Peyer's patch (tissue), 4 donors: ENCODE measurements at regions not wholly inside any gene's neighbourhood (a gene's known extent, or its start where the extent isn't known, plus 50 kb on each side); places are given as distances from the start of the nearest gene placed in this dataset.
"Not testable (repeated sequence)": the region's sequence is repeated elsewhere in the genome, so short reads cannot be mapped to it uniquely, and the experiment has no call there.

Experiments used
- DNase-seq, 3 donors: peaks; one replicate each; pipeline ENCODE4 v3.0.0-alpha.2; 2017 to 2019
- H3K27ac ChIP-seq, 4 donors: fragments of 200-600 bp; sonication (generic); one replicate each; pipeline ENCODE4 v1.5.1; 2016 to 2019
- H3K27me3 ChIP-seq, 2 donors: fragments of 200-600 bp; sonication (generic); one replicate each; pipeline ENCODE4 v1.5.1; 2019
- H3K36me3 ChIP-seq, 3 donors: fragments of 200-600 bp; sonication (generic); one replicate each; pipeline ENCODE4 v1.5.1; 2016 to 2019
- H3K4me1 ChIP-seq, 4 donors: fragments of 200-600 bp; sonication (generic); one replicate each; pipeline ENCODE4 v1.5.1; 2016 to 2019
- H3K4me3 ChIP-seq, 4 donors: fragments of 200-600 bp; sonication (generic); 1 replicate in 3 of 4; 2 replicates in 1 of 4; pipeline ENCODE4 v1.5.1; 2016 to 2019; ENCODE audit warnings: mild to moderate bottlenecking in 1 of 4
- H3K9me3 ChIP-seq, 4 donors: fragments of 200-600 bp; sonication (generic); one replicate each; pipeline ENCODE4 v1.5.1; 2016 to 2019; ENCODE audit warnings: mild to moderate bottlenecking in 1 of 4
- CTCF ChIP-seq, 6 experiments: fragments of 450-650 bp in 4 of 6; fragments of 200-600 bp in 2 of 6; sonication (generic) in 1 of 6; IDR thresholded peaks; one replicate each; pipeline ENCODE4 v1.5.1; 2017 to 2019; ENCODE audit warnings: antibody characterized with exemption in 6 of 6, mild to moderate bottlenecking in 3 of 6, moderate library complexity in 1 of 6
- POLR2A ChIP-seq, 2 donors: fragments of 450-650 bp; IDR thresholded peaks; one replicate each; pipeline ENCODE4 v1.5.1; 2017; ENCODE audit warnings: antibody characterized with exemption in 2 of 2, mild to moderate bottlenecking in 2 of 2, moderate library complexity in 2 of 2

DNA sequence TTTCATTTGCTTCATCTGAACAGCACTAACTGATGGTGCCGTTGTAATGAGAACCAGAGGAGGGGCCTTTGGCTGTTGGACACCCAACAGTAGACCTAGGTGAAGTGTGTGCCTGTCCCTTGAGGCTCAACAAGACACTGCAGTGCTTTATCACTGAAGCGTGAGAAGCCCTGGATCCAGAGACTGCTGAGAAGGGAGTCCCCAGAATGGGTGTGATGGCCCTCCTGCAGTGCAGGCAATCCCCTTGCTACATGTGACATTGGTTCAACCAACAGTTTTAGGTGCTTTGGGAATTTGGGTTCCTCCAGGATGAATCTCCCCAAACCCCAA, 125.6 kb downstream of the BRD1 start:
- no peak for TF ChIP-seq POLR2A (IDR thresholded peaks at IDR 0.05)
- TF ChIP-seq CTCF (IDR thresholded peaks at IDR 0.05), result no peak
- no peak for DNase-seq
- Histone ChIP-seq H3K9me3 (peaks cover 0 to 8% (median 4%) of the 10 kb centered on the region in 4 donors), H3K36me3 (no peaks in the 10 kb centered on the region), H3K27ac (no peak overlapping the region), H3K4me3 (no peak overlapping the region), H3K27me3 (no peaks in the 10 kb centered on the region), H3K4me1 (no peaks in the 10 kb centered on the region)

- Histone ChIP-seq H3K4me3 (no peak overlapping the region), H3K36me3 (no peaks in the 10 kb centered on the region), H3K4me1 (no peaks in the 10 kb centered on the region), H3K9me3 (peaks cover 0 to 8% (median 4%) of the 10 kb centered on the region in 4 donors), H3K27ac (no peak overlapping the region), H3K27me3 (no peaks in the 10 kb centered on the region)
- DNase-seq, result no peak
- TF ChIP-seq CTCF (IDR thresholded peaks at IDR 0.05), result peak; percentile 21 to 35 (median 30)
- no peak for TF ChIP-seq POLR2A (IDR thresholded peaks at IDR 0.05)
Observed at GRCh38 chr22:49701380-49702067, 126.1 kb downstream of the BRD1 start.

- Histone ChIP-seq H3K4me3 (no peak overlapping the region), H3K27me3 (no peaks in the 10 kb centered on the region), H3K9me3 (peaks cover 0 to 8% (median 4%) of the 10 kb centered on the region in 4 donors), H3K27ac (no peak overlapping the region), H3K4me1 (no peaks in the 10 kb centered on the region), H3K36me3 (no peaks in the 10 kb centered on the region)
- DNase-seq, result no peak
- TF ChIP-seq POLR2A (IDR thresholded peaks at IDR 0.05) (no peak), CTCF (IDR thresholded peaks at IDR 0.05) (no peak)
Observed at GRCh38 chr22:49699928-49700498, 127.7 kb downstream of the BRD1 start.

DNA sequence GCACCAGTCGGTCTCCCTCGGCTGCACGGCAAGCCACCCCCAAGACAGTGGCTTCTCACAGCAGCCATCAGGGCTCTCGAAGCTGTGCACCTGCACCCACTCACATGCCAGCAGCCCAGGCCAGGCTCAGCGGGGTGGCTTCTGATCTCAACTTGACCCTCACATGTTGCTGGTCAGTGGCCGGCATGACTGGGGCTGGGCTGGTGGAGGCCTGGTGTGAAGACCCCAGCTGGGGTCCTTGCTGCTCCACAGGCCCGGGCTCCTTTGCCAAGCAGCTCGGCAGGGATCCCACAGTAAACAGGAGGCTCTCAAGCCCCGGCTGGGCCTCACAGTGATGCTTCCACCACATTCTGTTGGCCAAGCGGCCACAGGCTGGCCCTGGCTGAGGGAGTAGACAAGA, 128.2 kb downstream of the BRD1 start:
- TF ChIP-seq CTCF (IDR thresholded peaks at IDR 0.05), result no peak
- no peak for TF ChIP-seq POLR2A (IDR thresholded peaks at IDR 0.05)
- no peak overlapping the region for H3K27ac ChIP-seq
- H3K9me3 ChIP-seq, result peaks cover 0 to 8% (median 4%) of the 10 kb centered on the region in 4 donors
- no peaks in the 10 kb centered on the region for H3K4me1 ChIP-seq
- H3K36me3 ChIP-seq, result no peaks in the 10 kb centered on the region
- no peak for DNase-seq
- no peaks in the 10 kb centered on the region for H3K27me3 ChIP-seq
- H3K4me3 ChIP-seq, result no peak overlapping the region

GRCh38 chr22:49698616-49699015, 129.1 kb downstream of the BRD1 start:
- DNase-seq, H3K4me3 ChIP-seq, H3K27me3 ChIP-seq, H3K4me1 ChIP-seq, H3K27ac ChIP-seq, H3K9me3 ChIP-seq, H3K36me3 ChIP-seq: not testable (repeated sequence)

- DNase-seq, result no peak
- Histone ChIP-seq H3K4me3 (no peak overlapping the region), H3K27ac (no peak overlapping the region), H3K9me3 (peaks cover 0 to 7% (median 2%) of the 10 kb centered on the region in 4 donors), H3K27me3 (no peaks in the 10 kb centered on the region), H3K36me3 (no peaks in the 10 kb centered on the region), H3K4me1 (no peaks in the 10 kb centered on the region)
- TF ChIP-seq CTCF (IDR thresholded peaks at IDR 0.05), result no peak
- no peak for TF ChIP-seq POLR2A (IDR thresholded peaks at IDR 0.05)
Observed at GRCh38 chr22:49697047-49697446, 130.6 kb downstream of the BRD1 start.
